ENCODE measurements at regions not wholly inside any gene's neighbourhood (a gene's known extent, or its start where the extent isn't known, plus 50 kb on each side); places are given as distances from the start of the nearest gene placed in this dataset.

DNA sequence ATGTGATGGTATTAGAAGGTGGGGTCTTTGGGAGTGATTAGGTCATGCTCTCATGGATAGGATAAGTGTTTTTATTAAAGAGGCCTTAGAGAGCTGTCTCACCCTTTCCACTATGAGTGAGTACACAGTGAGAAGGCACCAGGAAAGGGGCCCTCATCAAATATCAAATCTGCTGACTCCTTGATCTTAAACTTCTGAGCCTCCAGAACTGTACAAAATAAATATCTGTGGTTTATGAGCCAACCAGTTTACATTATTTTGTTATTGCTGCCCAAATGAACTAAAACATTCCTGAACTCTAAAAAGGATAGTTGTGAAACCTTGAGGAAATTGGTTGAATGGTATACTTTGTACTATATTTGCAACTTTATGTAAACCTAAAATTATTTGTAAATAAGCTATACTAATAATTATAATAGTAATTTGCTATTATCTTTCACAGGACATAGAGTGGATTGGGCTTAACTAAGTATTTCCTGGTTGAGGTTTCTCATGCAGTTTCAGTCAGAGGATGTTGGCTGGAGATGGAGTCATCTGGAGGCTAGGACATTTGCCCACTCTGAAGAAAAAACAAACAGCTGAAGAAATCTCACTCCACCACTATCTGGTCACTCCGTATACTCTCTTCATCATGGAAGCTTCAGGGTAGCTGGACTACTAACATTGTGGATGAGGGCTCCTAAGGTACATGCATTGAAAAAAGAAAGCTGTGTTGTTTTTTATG is 1068.6 kb upstream of the CADM2 start:
- no peaks in the 10 kb centered on the region for H3K9me3 ChIP-seq (ENCODE audit: insufficient read depth, low read length)
- no peaks in the 10 kb centered on the region for H3K36me3 ChIP-seq (ENCODE audit: insufficient read depth, insufficient read length, low read length)
- no peak for DNase-seq (ENCODE audit: low read depth, low spot score)
- H3K9ac ChIP-seq (ENCODE audit: insufficient read length, low read depth), result no peak overlapping the region
- no peak overlapping the region for H3K4me3 ChIP-seq (ENCODE audit: insufficient read length, low read depth)
- no peaks in the 10 kb centered on the region for H3K4me1 ChIP-seq (ENCODE audit: insufficient read depth, insufficient read length)
- TF ChIP-seq ZNF274 (IDR thresholded peaks at IDR 0.05; ENCODE audit: low read depth, low read length) (no peak), SUZ12 (IDR thresholded peaks at IDR 0.05; ENCODE audit: extremely low read depth, insufficient read depth, insufficient read length) (no peak), YY1 (IDR thresholded peaks at IDR 0.05; ENCODE audit: insufficient read depth, insufficient read length) (no peak)
- H3K27me3 ChIP-seq (ENCODE audit: insufficient read depth, insufficient read length), result no peaks in the 10 kb centered on the region

DNA sequence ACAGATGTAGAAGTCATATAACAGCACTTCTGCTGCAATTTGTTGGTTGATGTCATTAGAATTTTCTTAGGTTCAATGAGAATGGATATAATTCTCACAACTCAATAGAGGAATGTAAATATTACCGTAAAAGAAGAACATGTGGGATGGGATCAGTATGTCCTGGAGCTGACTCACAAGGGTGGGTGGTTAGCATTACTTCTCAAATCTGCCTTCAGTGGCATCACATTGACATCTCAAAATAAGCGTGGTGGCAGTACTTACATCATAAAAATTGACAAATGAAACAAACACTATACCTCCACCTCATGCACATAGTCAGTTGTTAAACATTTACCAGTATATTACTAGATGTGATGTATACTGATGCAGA is 1068.0 kb upstream of the CADM2 start:
- H3K36me3 ChIP-seq (ENCODE audit: insufficient read depth, insufficient read length, low read length), result no peaks in the 10 kb centered on the region
- H3K4me3 ChIP-seq (ENCODE audit: insufficient read length, low read depth), result no peak overlapping the region
- H3K27me3 ChIP-seq (ENCODE audit: insufficient read depth, insufficient read length), result no peaks in the 10 kb centered on the region
- H3K4me1 ChIP-seq (ENCODE audit: insufficient read depth, insufficient read length), result no peaks in the 10 kb centered on the region
- H3K9me3 ChIP-seq (ENCODE audit: insufficient read depth, low read length), result no peaks in the 10 kb centered on the region
- no peak overlapping the region for H3K9ac ChIP-seq (ENCODE audit: insufficient read length, low read depth)
- DNase-seq (ENCODE audit: low read depth, low spot score), result no peak
- TF ChIP-seq SUZ12 (IDR thresholded peaks at IDR 0.05; ENCODE audit: extremely low read depth, insufficient read depth, insufficient read length), result no peak
- no peak for TF ChIP-seq ZNF274 (IDR thresholded peaks at IDR 0.05; ENCODE audit: low read depth, low read length)
- TF ChIP-seq YY1 (IDR thresholded peaks at IDR 0.05; ENCODE audit: insufficient read depth, insufficient read length), result no peak

DNA sequence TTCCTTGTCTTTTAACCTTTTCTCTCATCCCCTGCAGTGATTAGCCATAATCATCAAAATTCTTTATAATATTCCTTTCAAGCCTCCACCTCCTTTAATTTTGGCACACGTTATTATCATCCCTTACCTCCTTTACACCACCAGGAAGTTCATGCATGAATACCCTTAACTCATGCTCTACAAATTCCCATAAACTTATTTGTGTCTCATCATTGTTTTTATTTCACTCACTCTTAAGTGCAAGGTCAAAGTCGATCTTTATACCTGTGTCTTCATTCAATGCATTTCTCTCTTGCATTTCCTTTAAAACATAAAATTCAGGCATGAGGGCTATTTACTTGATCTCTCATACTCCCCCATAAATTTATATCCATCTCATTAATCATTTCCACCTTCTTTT is 1064.6 kb upstream of the CADM2 start:
- H3K36me3 ChIP-seq (ENCODE audit: insufficient read depth, insufficient read length, low read length), result no peaks in the 10 kb centered on the region

DNA sequence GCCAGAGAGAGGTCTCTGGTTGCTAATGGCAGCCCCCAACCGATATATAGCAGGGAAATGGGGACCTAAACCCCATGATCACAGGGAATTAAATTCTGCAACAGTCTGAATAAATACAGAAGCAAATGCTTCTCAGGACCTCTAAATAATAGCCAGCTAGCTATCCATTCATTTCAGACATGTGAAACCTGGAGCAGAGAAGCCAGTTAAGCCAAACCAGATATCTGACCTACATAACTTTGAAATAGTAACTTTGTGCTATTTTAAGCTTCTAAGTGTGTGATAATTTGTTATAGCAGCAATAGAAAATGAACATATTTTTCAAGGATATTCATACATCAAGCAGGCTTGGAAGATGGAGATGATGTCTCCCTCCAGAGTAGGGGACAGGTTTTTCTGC is 1062.9 kb upstream of the CADM2 start:
- no peak overlapping the region for H3K4me3 ChIP-seq (ENCODE audit: insufficient read length, low read depth)
- no peak overlapping the region for H3K9ac ChIP-seq (ENCODE audit: insufficient read length, low read depth)

More for the DNA sequence above, 1064.6 kb upstream of the CADM2 start:
- no peaks in the 10 kb centered on the region for H3K4me1 ChIP-seq (ENCODE audit: insufficient read depth, insufficient read length)
- H3K9ac ChIP-seq (ENCODE audit: insufficient read length, low read depth), result no peak overlapping the region
- no peak overlapping the region for H3K4me3 ChIP-seq (ENCODE audit: insufficient read length, low read depth)
- DNase-seq (ENCODE audit: low read depth, low spot score), result no peak
- H3K27me3 ChIP-seq (ENCODE audit: insufficient read depth, insufficient read length), result no peaks in the 10 kb centered on the region
- no peaks in the 10 kb centered on the region for H3K9me3 ChIP-seq (ENCODE audit: insufficient read depth, low read length)
- TF ChIP-seq SUZ12 (IDR thresholded peaks at IDR 0.05; ENCODE audit: extremely low read depth, insufficient read depth, insufficient read length), result no peak
- no peak for TF ChIP-seq YY1 (IDR thresholded peaks at IDR 0.05; ENCODE audit: insufficient read depth, insufficient read length)
- no peak for TF ChIP-seq ZNF274 (IDR thresholded peaks at IDR 0.05; ENCODE audit: low read depth, low read length)

DNA sequence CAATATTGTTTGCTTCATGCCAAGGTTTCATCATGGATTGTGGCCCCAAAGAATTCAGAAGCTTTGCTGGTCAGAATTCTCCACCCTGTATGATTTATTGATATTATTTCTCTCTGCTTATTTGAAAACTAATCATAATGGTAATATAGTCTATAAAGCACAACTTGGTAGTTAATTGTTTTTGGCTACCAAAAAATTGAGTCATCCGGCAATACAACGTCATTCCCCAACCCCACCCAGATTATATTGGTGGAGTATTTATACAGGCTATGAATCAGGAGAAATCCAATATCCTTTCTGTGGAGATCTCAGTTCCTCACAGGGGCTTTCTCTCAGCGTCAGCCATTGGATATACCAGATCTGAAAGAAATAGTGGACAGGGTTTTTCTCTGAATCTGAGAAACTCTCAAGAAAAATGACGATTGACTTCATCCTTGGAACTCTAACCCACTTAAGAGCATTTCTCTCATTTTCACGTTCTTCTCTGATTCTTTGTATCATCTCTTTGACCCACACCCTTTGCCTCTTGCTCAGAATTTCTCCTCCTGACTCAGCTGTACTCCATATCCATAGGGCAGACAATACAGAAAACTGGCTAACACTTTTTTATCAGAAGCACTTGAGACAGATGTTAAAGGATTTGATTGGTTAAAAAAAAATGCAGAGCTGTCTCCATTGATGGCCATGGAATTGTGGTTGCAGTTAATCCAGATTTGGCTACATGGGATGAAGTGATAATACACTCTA is 1055.8 kb upstream of the CADM2 start:
- no peak for TF ChIP-seq SUZ12 (IDR thresholded peaks at IDR 0.05; ENCODE audit: extremely low read depth, insufficient read depth, insufficient read length)
- no peak for TF ChIP-seq YY1 (IDR thresholded peaks at IDR 0.05; ENCODE audit: insufficient read depth, insufficient read length)
- TF ChIP-seq ZNF274 (IDR thresholded peaks at IDR 0.05; ENCODE audit: low read depth, low read length), result no peak
- no peak overlapping the region for H3K9ac ChIP-seq (ENCODE audit: insufficient read length, low read depth)
- DNase-seq (ENCODE audit: low read depth, low spot score), result no peak
- H3K4me1 ChIP-seq (ENCODE audit: insufficient read depth, insufficient read length), result no peaks in the 10 kb centered on the region
- H3K27me3 ChIP-seq (ENCODE audit: insufficient read depth, insufficient read length), result no peaks in the 10 kb centered on the region
- no peaks in the 10 kb centered on the region for H3K9me3 ChIP-seq (ENCODE audit: insufficient read depth, low read length)
- H3K4me3 ChIP-seq (ENCODE audit: insufficient read length, low read depth), result no peak overlapping the region
- no peaks in the 10 kb centered on the region for H3K36me3 ChIP-seq (ENCODE audit: insufficient read depth, insufficient read length, low read length)

More for the DNA sequence above, 1062.9 kb upstream of the CADM2 start:
- H3K27me3 ChIP-seq (ENCODE audit: insufficient read depth, insufficient read length), result no peaks in the 10 kb centered on the region
- DNase-seq (ENCODE audit: low read depth, low spot score), result no peak
- H3K4me1 ChIP-seq (ENCODE audit: insufficient read depth, insufficient read length), result no peaks in the 10 kb centered on the region
- TF ChIP-seq ZNF274 (IDR thresholded peaks at IDR 0.05; ENCODE audit: low read depth, low read length), result no peak
- TF ChIP-seq SUZ12 (IDR thresholded peaks at IDR 0.05; ENCODE audit: extremely low read depth, insufficient read depth, insufficient read length), result no peak
- no peak for TF ChIP-seq YY1 (IDR thresholded peaks at IDR 0.05; ENCODE audit: insufficient read depth, insufficient read length)
- H3K36me3 ChIP-seq (ENCODE audit: insufficient read depth, insufficient read length, low read length), result no peaks in the 10 kb centered on the region
- H3K9me3 ChIP-seq (ENCODE audit: insufficient read depth, low read length), result no peaks in the 10 kb centered on the region

DNA sequence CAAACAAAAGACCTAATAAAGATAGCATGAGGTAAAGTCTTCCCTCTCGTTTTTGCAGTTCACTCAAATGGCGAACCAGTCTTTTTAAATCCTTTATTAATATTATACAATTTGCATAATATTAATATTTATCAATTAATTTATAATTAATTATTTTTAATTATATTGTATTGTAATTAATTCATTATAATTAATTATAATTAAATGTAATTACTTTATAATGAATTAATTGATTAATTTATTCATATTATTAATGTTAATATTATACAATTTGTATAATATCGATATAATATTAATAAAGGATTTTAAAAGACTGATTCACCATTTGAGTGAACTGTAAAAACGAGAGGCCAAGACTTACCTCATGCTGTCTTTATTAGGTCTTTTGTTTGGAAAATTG is 1045.4 kb upstream of the CADM2 start:
- Histone ChIP-seq H3K27me3 (ENCODE audit: insufficient read depth, insufficient read length) (no peaks in the 10 kb centered on the region), H3K4me3 (ENCODE audit: insufficient read length, low read depth) (no peak overlapping the region), H3K36me3 (ENCODE audit: insufficient read depth, insufficient read length, low read length) (no peaks in the 10 kb centered on the region), H3K9ac (ENCODE audit: insufficient read length, low read depth) (no peak overlapping the region), H3K4me1 (ENCODE audit: insufficient read depth, insufficient read length) (no peaks in the 10 kb centered on the region), H3K9me3 (ENCODE audit: insufficient read depth, low read length) (no peaks in the 10 kb centered on the region)
- TF ChIP-seq YY1 (IDR thresholded peaks at IDR 0.05; ENCODE audit: insufficient read depth, insufficient read length), result no peak
- no peak for TF ChIP-seq ZNF274 (IDR thresholded peaks at IDR 0.05; ENCODE audit: low read depth, low read length)
- TF ChIP-seq SUZ12 (IDR thresholded peaks at IDR 0.05; ENCODE audit: extremely low read depth, insufficient read depth, insufficient read length), result no peak
- DNase-seq (ENCODE audit: low read depth, low spot score), result no peak

DNA sequence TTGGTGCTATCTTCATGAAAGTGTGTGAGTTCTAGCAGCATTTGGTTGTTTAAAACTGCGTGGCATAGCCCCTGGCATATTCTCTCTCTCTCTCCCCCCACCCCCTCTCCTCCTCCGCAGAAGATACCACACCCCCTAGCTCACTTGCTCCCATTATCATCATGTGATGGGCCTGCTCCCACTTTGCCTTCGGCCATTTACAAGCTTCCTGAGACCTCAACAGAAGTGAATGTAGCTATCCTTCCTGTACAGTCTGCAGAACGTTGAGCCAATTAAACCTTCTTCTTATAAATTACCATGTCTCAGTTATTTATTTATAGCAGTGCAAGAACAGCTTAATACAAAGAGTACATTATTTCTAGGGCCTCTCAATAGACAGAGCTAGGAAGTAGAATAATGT is 1032.5 kb upstream of the CADM2 start:
- H3K27me3 ChIP-seq (ENCODE audit: insufficient read depth, insufficient read length), result no peaks in the 10 kb centered on the region
- DNase-seq (ENCODE audit: low read depth, low spot score), result no peak

More for the DNA sequence above, 1032.5 kb upstream of the CADM2 start:
- Histone ChIP-seq H3K4me3 (ENCODE audit: insufficient read length, low read depth) (no peak overlapping the region), H3K36me3 (ENCODE audit: insufficient read depth, insufficient read length, low read length) (no peaks in the 10 kb centered on the region), H3K4me1 (ENCODE audit: insufficient read depth, insufficient read length) (no peaks in the 10 kb centered on the region), H3K9ac (ENCODE audit: insufficient read length, low read depth) (no peak overlapping the region), H3K9me3 (ENCODE audit: insufficient read depth, low read length) (peaks cover 37% of the 10 kb centered on the region)
- TF ChIP-seq SUZ12 (IDR thresholded peaks at IDR 0.05; ENCODE audit: extremely low read depth, insufficient read depth, insufficient read length), result no peak
- no peak for TF ChIP-seq ZNF274 (IDR thresholded peaks at IDR 0.05; ENCODE audit: low read depth, low read length)
- no peak for TF ChIP-seq YY1 (IDR thresholded peaks at IDR 0.05; ENCODE audit: insufficient read depth, insufficient read length)
